ENCODE measurements at regions not wholly inside any gene's neighbourhood (a gene's known extent, or its start where the extent isn't known, plus 50 kb on each side); places are given as distances from the start of the nearest gene placed in this dataset.

DNA sequence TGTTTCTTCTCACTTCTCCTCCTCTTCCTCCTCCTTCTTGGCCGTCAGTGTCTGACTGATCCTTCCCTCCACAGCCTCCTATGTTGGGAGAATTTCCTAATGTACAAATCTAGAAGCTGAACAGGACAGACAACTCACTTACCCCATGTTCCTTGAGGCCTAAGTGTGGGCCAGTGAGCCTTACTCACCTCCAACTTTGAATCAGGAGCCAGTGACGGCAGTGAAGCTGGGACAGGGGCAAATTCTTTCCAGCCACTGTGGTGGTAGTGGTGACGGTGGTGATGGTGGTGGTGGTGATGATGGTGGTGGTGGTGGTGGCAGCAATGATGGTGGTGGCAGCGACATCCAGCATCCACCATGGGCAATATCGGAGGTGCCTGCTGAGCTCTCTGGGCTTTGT lies 166.3 kb downstream of the FAM43A start:
- Histone ChIP-seq H3K9me2 (replicated peaks; ENCODE audit: low read depth, low read length) (no peaks in the 10 kb centered on the region), H3K4me2 (ENCODE audit: low read depth, low read length, poor library complexity, severe bottlenecking) (no peak overlapping the region), H3K27me3 (ENCODE audit: insufficient read depth, low read length, poor library complexity, severe bottlenecking) (no peaks in the 10 kb centered on the region), H3K9me3 (ENCODE audit: insufficient read depth, low read depth, low read length) (no peaks in the 10 kb centered on the region), H3K4me3 (ENCODE audit: low read length, poor library complexity, severe bottlenecking) (no peak overlapping the region), H2AFZ (ENCODE audit: low read length) (no peak overlapping the region), H3K36me3 (ENCODE audit: insufficient read depth, low read length) (no peaks in the 10 kb centered on the region), H3K4me1 (ENCODE audit: insufficient read depth, low read length, poor library complexity, severe bottlenecking) (no peaks in the 10 kb centered on the region), H3K9ac (ENCODE audit: low read depth, low read length, poor library complexity, severe bottlenecking) (no peak overlapping the region), H3F3A (ENCODE audit: low read depth) (no peaks in the 10 kb centered on the region), H4K20me1 (ENCODE audit: insufficient read depth, low read length, poor library complexity, severe bottlenecking) (no peaks in the 10 kb centered on the region), H3K79me2 (ENCODE audit: insufficient read depth, low read length) (no peaks in the 10 kb centered on the region)
- TF ChIP-seq, protein P1, sequence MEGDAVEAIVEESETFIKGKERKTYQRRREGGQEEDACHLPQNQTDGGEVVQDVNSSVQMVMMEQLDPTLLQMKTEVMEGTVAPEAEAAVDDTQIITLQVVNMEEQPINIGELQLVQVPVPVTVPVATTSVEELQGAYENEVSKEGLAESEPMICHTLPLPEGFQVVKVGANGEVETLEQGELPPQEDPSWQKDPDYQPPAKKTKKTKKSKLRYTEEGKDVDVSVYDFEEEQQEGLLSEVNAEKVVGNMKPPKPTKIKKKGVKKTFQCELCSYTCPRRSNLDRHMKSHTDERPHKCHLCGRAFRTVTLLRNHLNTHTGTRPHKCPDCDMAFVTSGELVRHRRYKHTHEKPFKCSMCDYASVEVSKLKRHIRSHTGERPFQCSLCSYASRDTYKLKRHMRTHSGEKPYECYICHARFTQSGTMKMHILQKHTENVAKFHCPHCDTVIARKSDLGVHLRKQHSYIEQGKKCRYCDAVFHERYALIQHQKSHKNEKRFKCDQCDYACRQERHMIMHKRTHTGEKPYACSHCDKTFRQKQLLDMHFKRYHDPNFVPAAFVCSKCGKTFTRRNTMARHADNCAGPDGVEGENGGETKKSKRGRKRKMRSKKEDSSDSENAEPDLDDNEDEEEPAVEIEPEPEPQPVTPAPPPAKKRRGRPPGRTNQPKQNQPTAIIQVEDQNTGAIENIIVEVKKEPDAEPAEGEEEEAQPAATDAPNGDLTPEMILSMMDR (conservative IDR thresholded peaks at IDR 0.05; ENCODE audit: low read length) = no peak
- TF ChIP-seq EZH2phosphoT487 (IDR thresholded peaks at IDR 0.05; ENCODE audit: borderline replicate concordance) = no peak

DNA sequence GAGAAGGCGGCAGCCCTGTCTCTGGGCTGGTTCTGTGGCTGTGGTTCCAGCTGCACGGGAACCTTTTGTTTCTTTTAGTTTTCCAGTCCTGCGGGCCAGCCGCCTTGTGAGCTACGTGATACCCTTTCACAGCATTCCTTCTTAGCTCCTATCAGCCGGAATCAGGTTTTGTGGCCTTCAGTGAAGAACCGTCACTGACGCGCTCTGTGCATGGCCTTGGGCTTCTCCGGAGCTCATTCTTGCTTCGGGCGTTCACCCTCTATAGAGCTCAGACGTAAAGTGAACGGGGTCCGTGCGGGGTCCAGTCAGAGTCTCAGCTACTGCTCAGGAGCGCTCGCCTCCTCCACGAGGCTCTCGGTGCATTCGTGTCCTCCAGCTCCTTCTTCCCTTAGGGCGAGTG lies 166.7 kb downstream of the FAM43A start:
- no peak overlapping the region for H3K9ac ChIP-seq (ENCODE audit: low read depth, low read length, poor library complexity, severe bottlenecking)
- TF ChIP-seq, protein P1 (conservative IDR thresholded peaks at IDR 0.05; ENCODE audit: low read length) = no peak
- no peak for TF ChIP-seq EZH2phosphoT487 (IDR thresholded peaks at IDR 0.05; ENCODE audit: borderline replicate concordance)
- no peak overlapping the region for H3K4me2 ChIP-seq (ENCODE audit: low read depth, low read length, poor library complexity, severe bottlenecking)
- no peaks in the 10 kb centered on the region for H3K27me3 ChIP-seq (ENCODE audit: insufficient read depth, low read length, poor library complexity, severe bottlenecking)
- no peak overlapping the region for H3K4me3 ChIP-seq (ENCODE audit: low read length, poor library complexity, severe bottlenecking)
- H3K36me3 ChIP-seq (ENCODE audit: insufficient read depth, low read length) = no peaks in the 10 kb centered on the region
- no peaks in the 10 kb centered on the region for H3K9me2 ChIP-seq (replicated peaks; ENCODE audit: low read depth, low read length)
- no peaks in the 10 kb centered on the region for H4K20me1 ChIP-seq (ENCODE audit: insufficient read depth, low read length, poor library complexity, severe bottlenecking)
- no peaks in the 10 kb centered on the region for H3K9me3 ChIP-seq (ENCODE audit: insufficient read depth, low read depth, low read length)
- H3K4me1 ChIP-seq (ENCODE audit: insufficient read depth, low read length, poor library complexity, severe bottlenecking) = no peaks in the 10 kb centered on the region
- H2AFZ ChIP-seq (ENCODE audit: low read length) = no peak overlapping the region
- H3K79me2 ChIP-seq (ENCODE audit: insufficient read depth, low read length) = no peaks in the 10 kb centered on the region
- H3F3A ChIP-seq (ENCODE audit: low read depth) = no peaks in the 10 kb centered on the region

DNA sequence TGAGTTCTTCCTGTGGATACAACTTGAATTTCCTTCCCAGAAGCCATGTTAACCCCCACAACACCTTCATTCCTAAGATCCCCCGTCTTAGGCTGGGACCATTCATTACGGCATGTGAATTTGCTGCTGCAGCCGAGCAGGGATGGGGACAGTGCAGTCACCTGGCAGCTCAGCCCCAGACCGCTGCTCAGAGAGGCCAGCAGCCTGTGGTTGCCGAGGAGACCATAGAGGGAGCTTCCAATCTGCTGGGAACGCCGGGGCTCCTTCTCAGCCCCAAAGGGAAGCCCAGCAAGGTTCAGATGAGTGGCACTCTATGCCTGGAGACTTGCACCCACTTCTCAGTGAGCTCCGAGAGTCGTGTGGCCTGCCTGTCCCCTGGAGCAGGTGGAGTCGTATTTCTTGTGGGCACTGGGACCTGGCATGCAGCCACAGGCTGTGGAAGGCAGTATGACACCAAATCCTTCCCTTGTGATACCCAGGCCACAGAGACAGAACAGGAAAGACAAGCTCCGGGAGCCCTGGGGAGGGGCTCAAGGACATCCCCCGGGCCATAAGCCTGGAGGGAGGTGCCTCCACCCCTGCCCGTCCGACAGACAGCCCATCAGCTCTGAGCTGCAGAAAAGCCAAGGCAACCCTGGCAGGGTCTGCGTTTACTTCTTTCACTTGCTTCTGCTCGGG lies 167.3 kb downstream of the FAM43A start:
- no peaks in the 10 kb centered on the region for H3K9me2 ChIP-seq (replicated peaks; ENCODE audit: low read depth, low read length)
- H3K9me3 ChIP-seq (ENCODE audit: insufficient read depth, low read depth, low read length) = no peaks in the 10 kb centered on the region
- no peaks in the 10 kb centered on the region for H3K4me1 ChIP-seq (ENCODE audit: insufficient read depth, low read length, poor library complexity, severe bottlenecking)
- no peaks in the 10 kb centered on the region for H3K79me2 ChIP-seq (ENCODE audit: insufficient read depth, low read length)
- H3K4me2 ChIP-seq (ENCODE audit: low read depth, low read length, poor library complexity, severe bottlenecking) = no peak overlapping the region
- TF ChIP-seq EZH2phosphoT487 (IDR thresholded peaks at IDR 0.05; ENCODE audit: borderline replicate concordance) = no peak
- TF ChIP-seq, protein P1 (conservative IDR thresholded peaks at IDR 0.05; ENCODE audit: low read length) = no peak
- no peaks in the 10 kb centered on the region for H4K20me1 ChIP-seq (ENCODE audit: insufficient read depth, low read length, poor library complexity, severe bottlenecking)
- no peak overlapping the region for H3K9ac ChIP-seq (ENCODE audit: low read depth, low read length, poor library complexity, severe bottlenecking)
- H2AFZ ChIP-seq (ENCODE audit: low read length) = no peak overlapping the region
- no peaks in the 10 kb centered on the region for H3K36me3 ChIP-seq (ENCODE audit: insufficient read depth, low read length)
- no peaks in the 10 kb centered on the region for H3F3A ChIP-seq (ENCODE audit: low read depth)
- no peak overlapping the region for H3K4me3 ChIP-seq (ENCODE audit: low read length, poor library complexity, severe bottlenecking)
- no peaks in the 10 kb centered on the region for H3K27me3 ChIP-seq (ENCODE audit: insufficient read depth, low read length, poor library complexity, severe bottlenecking)

All from Loucy (cell line).